GM19463 (cell line): ENCODE measurements at regions not wholly inside any gene's neighbourhood (a gene's known extent, or its start where the extent isn't known, plus 50 kb on each side); places are given as distances from the start of the nearest gene placed in this dataset.
A peak's percentile ranks its signal among the peaks of the same experiment; 100 is the strongest.

Source experiments
- ATAC-seq: cut with Tn5 transposase; IDR thresholded peaks from one replicate; pipeline ENCODE4 v1.9.1; 2021; ENCODE audit warnings: mild to moderate bottlenecking, moderate library complexity; ENCODE audit not compliant: unreplicated experiment

DNA sequence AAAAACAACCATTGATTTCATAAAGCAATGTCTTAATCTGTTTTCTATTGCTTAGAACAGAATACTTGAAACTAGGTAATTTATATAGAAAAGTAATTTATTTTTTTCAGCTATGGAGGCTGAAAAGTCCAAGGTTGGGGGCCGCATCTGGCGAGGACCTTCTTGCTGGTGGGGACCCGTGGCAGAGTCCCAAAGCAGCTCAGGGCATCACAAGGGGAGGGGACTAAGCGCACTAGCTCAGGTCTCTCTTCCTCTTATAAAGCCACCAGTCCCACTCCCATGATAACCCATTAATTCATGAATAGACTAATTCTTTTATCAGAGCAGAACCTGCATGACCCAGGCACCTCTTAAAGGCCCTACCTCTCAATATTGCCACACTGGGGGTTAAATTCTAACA lies 87.2 kb upstream of the KLF13 start:
- ATAC-seq, result no peak

DNA sequence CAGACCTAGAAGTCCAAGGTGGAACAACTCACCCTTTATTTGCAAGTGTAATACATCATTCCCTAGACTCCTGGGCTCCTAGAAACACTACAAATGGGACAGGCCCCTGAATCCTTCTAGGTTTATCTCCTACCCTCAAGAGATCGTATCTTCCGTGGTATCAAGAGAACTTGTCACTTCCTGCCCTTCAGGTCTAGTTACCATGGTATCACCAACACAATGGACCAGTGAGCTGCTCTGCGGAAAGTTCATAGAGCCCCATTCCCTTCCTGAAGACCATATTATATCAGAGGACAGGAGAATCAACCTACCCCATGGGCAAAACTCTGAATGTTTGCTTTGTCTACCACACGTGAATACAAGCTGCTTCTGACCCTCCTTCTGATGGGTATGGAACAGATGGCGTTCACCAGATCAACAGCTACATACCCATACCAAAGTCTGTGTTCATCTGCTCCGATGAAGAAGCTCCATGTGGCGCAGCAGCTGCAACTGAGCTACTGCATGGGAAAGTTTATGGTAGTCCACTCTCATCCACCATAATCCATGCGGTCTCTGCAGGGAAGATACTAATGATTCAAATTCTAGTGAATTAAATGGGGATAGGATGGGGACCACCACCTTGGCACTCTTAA lies 84.6 kb upstream of the KLF13 start:
- ATAC-seq, result no peak

- ATAC-seq, result no peak
These were observed 82.7 kb upstream of the KLF13 start for GRCh38 chr15:31243895-31244294.

DNA sequence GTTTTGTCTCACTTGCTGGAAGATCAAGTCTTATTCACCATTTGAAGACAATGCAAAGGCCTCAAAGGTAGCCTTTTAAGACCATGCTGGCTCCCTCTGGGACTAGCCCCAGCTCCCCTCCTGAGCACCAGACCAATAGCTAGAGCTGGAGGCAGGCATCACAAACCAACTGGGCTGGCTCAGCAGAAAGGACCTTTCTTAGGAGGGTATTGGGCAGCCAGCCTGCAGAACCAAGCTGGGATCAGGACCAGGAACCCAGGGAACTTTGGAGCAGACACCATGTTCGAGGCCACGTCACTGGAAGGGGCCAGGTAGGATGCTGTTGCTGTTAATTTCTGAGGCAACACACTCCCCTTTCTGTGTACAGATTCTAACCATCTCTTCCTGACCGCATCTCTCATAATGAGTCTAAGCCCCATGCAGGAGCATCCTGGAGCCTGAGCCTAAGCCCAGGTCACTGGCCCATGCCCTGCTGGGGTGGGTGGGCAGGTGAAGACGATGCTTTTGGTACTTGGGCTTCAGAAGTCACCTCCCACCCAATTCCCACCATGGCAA lies 81.4 kb upstream of the KLF13 start:
- ATAC-seq, result no peak

DNA sequence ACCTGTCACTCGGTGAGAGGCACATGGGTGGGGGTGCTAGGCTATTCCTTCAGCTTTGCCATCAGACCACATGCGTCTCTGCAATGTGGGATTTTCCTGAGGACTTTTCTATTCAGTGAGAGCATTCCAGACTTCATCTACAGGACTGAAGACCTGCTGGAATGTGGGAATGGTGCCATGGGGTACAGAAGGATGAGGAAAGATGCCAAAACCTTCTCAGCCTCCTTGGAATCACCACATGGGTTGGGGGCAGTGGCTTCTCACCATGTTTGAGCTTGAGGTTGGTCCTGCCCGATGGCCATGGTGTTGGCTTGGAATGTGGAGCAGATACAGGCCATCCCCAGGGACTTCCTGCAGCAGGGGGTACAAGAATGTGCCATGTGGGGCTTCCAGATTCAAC lies 80.9 kb upstream of the KLF13 start:
- ATAC-seq, result no peak

DNA sequence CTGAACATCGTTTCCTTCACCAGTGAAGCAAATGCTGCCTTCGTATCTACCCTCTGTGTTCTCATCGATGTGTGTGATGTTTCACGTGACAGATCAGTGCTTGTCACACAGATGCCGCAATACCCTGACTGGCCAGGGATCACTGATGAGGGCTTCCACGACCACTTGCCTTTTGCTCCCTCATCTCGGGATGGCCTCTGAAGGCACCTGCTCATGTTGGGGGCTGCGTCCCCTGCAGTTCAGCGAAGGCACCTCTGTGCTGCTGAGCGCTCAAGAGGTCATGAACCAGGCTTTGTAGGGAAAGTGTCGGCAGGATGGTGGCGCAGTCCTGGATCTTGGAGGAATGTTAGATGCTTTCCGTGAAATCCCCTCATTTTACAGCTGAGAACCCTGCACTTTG lies 79.2 kb upstream of the KLF13 start:
- ATAC-seq, result no peak

- ATAC-seq, result no peak
These were observed 78.4 kb upstream of the KLF13 start for GRCh38 chr15:31248263-31248662.

DNA sequence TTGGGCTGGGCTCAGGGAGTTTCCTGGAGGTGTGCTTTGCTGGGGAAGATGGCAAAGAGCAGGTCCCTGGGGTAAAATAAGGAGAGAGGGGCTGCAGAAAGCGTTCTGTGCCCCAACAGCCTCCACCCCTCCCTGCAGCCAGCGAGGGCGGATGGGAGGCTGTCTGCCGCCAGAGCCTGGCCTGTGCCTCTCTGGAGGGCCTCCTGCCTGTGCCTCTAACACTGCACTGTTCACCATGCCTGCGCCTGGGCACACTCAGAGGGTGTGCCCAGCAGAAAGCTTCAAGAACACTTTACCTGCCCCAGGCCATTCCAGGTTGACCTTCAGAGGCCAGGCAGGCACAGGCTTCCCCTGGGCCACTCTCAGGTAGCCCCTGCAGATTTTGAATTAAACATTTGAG lies 77.7 kb upstream of the KLF13 start:
- ATAC-seq, result no peak

DNA sequence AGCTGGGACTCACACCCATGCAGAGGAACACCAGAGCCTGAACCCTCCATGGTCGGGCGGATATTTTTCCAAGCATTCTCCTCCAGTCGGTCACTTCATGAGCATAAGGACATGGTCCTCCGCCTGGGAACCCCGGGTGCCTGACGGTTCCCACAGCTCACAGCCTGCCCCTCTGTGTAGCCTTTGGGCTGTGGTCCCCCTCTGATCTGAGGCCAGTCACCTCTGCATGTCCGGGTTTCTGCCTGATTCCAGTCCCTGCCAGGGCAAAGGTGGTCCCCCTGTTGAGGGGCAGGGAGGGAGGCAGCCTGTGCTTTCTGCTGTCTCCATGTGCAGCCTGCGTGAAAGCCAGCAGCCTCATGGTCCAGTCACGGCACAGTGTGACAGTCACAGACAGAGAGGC lies 76.6 kb upstream of the KLF13 start:
- no peak for ATAC-seq

- no peak for ATAC-seq
These were observed 75.5 kb upstream of the KLF13 start for GRCh38 chr15:31251165-31251564.

GRCh38 chr15:31252171-31252785 lies 74.4 kb upstream of the KLF13 start:
- no peak for ATAC-seq

- no peak for ATAC-seq
These were observed 72.0 kb upstream of the KLF13 start for GRCh38 chr15:31254431-31255175.

GRCh38 chr15:31255176-31255510 lies 71.5 kb upstream of the KLF13 start:
- ATAC-seq, result no peak

GRCh38 chr15:31255732-31256377 lies 70.8 kb upstream of the KLF13 start:
- peak; percentile 76 for ATAC-seq

DNA sequence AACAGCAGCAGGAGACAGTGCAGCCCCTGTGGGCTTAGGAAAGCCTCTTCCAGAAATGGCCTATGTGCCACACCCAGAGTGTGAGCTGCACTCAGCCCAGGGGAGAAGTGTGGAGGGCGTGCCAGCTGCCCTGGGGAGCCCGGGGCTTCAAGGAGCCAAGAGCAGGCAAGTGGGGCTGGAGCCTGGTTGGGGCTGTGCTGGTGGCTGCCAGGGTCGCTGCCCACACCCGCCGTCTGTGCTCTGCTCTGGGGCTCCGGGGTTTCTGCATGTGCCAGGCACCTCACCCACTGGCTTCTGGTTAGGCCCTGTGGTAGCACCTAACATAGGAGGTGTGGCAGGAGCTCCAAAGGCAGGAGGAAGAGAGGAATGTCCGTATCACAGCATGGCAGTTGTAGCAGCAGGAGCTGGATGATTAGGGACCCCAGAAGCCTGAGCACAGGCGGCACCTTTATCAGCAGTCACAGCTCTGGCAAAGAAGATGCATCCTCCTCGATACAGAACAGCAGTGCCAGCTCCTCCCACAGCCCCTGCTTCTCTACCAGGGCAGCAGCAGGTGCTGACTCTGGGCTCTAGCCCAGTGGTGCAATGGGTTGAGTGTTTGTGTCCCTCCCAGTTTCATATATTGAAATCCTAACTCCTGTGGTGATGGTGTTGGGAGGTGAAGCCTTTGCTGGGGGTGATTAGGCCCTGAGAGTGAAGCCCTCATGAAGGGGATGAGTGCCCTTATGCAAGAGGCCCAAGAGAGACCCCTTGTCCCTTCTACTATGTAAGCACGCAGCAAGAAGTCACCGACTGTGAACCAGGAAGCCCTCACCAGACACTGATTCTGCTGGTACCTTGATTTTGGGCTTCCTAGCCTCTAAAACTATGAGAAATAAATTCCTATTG lies 70.0 kb upstream of the KLF13 start:
- ATAC-seq, result peak; percentile 46

GRCh38 chr15:31257286-31257685 lies 69.3 kb upstream of the KLF13 start:
- no peak for ATAC-seq

DNA sequence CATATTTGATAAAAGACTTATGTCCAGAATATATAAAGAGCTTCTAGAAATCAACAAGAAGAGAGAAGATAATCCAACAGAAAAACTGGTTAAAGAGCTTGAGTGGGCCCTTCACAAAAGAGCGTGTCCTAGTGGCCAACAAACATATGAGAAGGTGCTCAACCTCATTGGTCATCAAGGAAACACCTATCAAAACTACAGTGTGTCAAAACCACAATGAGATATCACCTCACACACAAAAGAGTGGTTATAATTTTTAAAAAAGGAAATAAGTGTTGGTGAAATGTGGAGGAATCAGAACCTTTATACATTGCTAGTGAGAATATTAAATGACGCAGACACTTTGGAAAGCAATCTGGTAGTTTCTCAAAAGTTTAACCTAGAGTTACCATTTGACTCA lies 68.4 kb upstream of the KLF13 start:
- no peak for ATAC-seq

- ATAC-seq, result no peak
These were observed 66.9 kb upstream of the KLF13 start for GRCh38 chr15:31259562-31260252.

- ATAC-seq, result no peak
These were observed 65.9 kb upstream of the KLF13 start for GRCh38 chr15:31260646-31261265.
